GM23338 (cell line): ENCODE measurements at regions not wholly inside any gene's neighbourhood (a gene's known extent, or its start where the extent isn't known, plus 50 kb on each side); places are given as distances from the start of the nearest gene placed in this dataset.

Source experiments
- ATAC-seq: fragments of 200-7000 bp; cut with Tn5 transposase; 3 replicates; pipeline ENCODE4 v1.9.1; 2020
- DNase-seq: peaks from one replicate; pipeline ENCODE4 v3.0.0-alpha.2; 2015; ENCODE audit warnings: low spot score
- H2AFZ ChIP-seq: fragments of 200-600 bp; sonication (generic); 2 replicates; pipeline ENCODE4 v1.8.0; 2016; ENCODE audit warnings: antibody characterized with exemption, mild to moderate bottlenecking, moderate library complexity
- H3F3A ChIP-seq: fragments of 200-600 bp; sonication (generic); replicated peaks from 2 replicates; pipeline ENCODE4 v1.8.0; 2017; ENCODE audit warnings: antibody characterized with exemption, mixed run types, low read depth
- H3K27ac ChIP-seq: fragments of 200-600 bp; sonication (generic); 2 replicates; pipeline ENCODE4 v1.6.1; 2016; ENCODE audit warnings: low read depth
- H3K27me3 ChIP-seq: fragments of 200-600 bp; sonication (generic); 2 replicates; pipeline ENCODE4 v1.8.0; 2016; ENCODE audit warnings: mild to moderate bottlenecking, mixed run types, moderate library complexity; ENCODE audit not compliant: insufficient read depth
- H3K36me3 ChIP-seq: fragments of 200-600 bp; sonication (generic); 2 replicates; pipeline ENCODE4 v1.8.0; 2016; ENCODE audit warnings: mild to moderate bottlenecking; ENCODE audit not compliant: insufficient read depth
- H3K4me1 ChIP-seq: fragments of 200-600 bp; sonication (generic); 2 replicates; pipeline ENCODE4 v1.8.0; 2016; ENCODE audit warnings: mild to moderate bottlenecking, moderate library complexity; ENCODE audit not compliant: insufficient read depth
- H3K4me2 ChIP-seq: fragments of 200-600 bp; sonication (generic); 2 replicates; pipeline ENCODE4 v1.7.1; 2017; ENCODE audit warnings: mixed run types
- H3K4me3 ChIP-seq: fragments of 200-600 bp; sonication (generic); 2 replicates; pipeline ENCODE4 v1.6.1; 2016; ENCODE audit warnings: mixed run types
- H3K79me2 ChIP-seq: fragments of 200-600 bp; sonication (generic); replicated peaks from 2 replicates; pipeline ENCODE4 v1.8.0; 2017; ENCODE audit warnings: mild to moderate bottlenecking; ENCODE audit not compliant: insufficient read depth
- H3K9me2 ChIP-seq: fragments of 200-600 bp; sonication (generic); 2 replicates; pipeline ENCODE4 v1.8.0; 2017; ENCODE audit not compliant: insufficient read depth
- H4K20me1 ChIP-seq: fragments of 200-600 bp; sonication (generic); replicated peaks from 2 replicates; pipeline ENCODE4 v1.8.0; 2017; ENCODE audit warnings: mild to moderate bottlenecking; ENCODE audit not compliant: insufficient read depth
- H3K27ac Mint-ChIP-seq: 2 replicates; pipeline ENCODE4 v1.8.0; 2020; ENCODE audit warnings: inconsistent platforms, mild to moderate bottlenecking, moderate library complexity, mixed read lengths
- H3K27me3 Mint-ChIP-seq: 3 replicates; pipeline ENCODE4 v1.8.0; 2022; ENCODE audit warnings: low read depth, mild to moderate bottlenecking, moderate library complexity, mixed read lengths, inconsistent platforms; ENCODE audit not compliant: insufficient read depth, poor library complexity
- H3K36me3 Mint-ChIP-seq: 3 replicates; pipeline ENCODE4 v1.8.0; 2021; ENCODE audit warnings: low read depth, mild to moderate bottlenecking, inconsistent platforms, moderate library complexity, mixed read lengths
- H3K4me1 Mint-ChIP-seq: 3 replicates; pipeline ENCODE4 v1.8.0; 2020; ENCODE audit warnings: mild to moderate bottlenecking, inconsistent platforms, mixed read lengths
- H3K4me3 Mint-ChIP-seq: 3 replicates; pipeline ENCODE4 v1.8.0; 2021; ENCODE audit warnings: moderate library complexity, mild to moderate bottlenecking, inconsistent platforms, mixed read lengths
- H3K9me3 Mint-ChIP-seq: 3 replicates; pipeline ENCODE4 v1.8.0; 2020; ENCODE audit warnings: moderate library complexity, mild to moderate bottlenecking, inconsistent platforms, mixed read lengths
- CREB1 ChIP-seq: fragments of 250-450 bp; sonication (Bioruptor Pico); IDR thresholded peaks from 2 replicates; pipeline ENCODE4 v1.5.0; 2020; ENCODE audit warnings: low read depth, mild to moderate bottlenecking, moderate library complexity
- CTCF ChIP-seq, 2 experiments: fragments of 200-600 bp in 1 of 2; sonication (generic) in 1 of 2; conservative IDR thresholded peaks; 2 replicates each; pipeline versions ENCODE4 v1.5.1 to v1.6.1; 2016 to 2017; ENCODE audit warnings: antibody characterized with exemption in 2 of 2, low read depth in 2 of 2, mild to moderate bottlenecking in 2 of 2, moderate library complexity in 1 of 2
- EZH2 ChIP-seq: fragments of 200-600 bp; sonication (generic); IDR thresholded peaks from one replicate; pipeline ENCODE4 v1.8.0; 2017; ENCODE audit warnings: antibody characterized with exemption, mild to moderate bottlenecking, low read depth; ENCODE audit not compliant: unreplicated experiment
- EZH2phosphoT487 ChIP-seq: fragments of 200-600 bp; sonication (generic); IDR thresholded peaks from one replicate; pipeline ENCODE4 v1.8.1; 2018; ENCODE audit warnings: antibody characterized with exemption; ENCODE audit not compliant: unreplicated experiment
- JUNB ChIP-seq: IDR thresholded peaks from one replicate; pipeline ENCODE4 v1.6.1; 2016; ENCODE audit warnings: antibody characterized with exemption; ENCODE audit not compliant: unreplicated experiment
- NANOG ChIP-seq: IDR thresholded peaks from 2 replicates; pipeline ENCODE4 v1.6.1; 2016; ENCODE audit warnings: antibody characterized with exemption, borderline replicate concordance
- POLR2AphosphoS5 ChIP-seq: IDR thresholded peaks from 2 replicates; pipeline ENCODE4 v1.6.1; 2016; ENCODE audit warnings: antibody characterized with exemption, low read depth
- STAT1 ChIP-seq: IDR thresholded peaks from one replicate; pipeline ENCODE4 v1.6.1; 2016; ENCODE audit warnings: antibody characterized with exemption; ENCODE audit not compliant: unreplicated experiment
- ZNF114 ChIP-seq: fragments of 250-450 bp; sonication (Bioruptor Pico); IDR thresholded peaks from 2 replicates; pipeline ENCODE4 v1.5.0; 2020; ENCODE audit warnings: mild to moderate bottlenecking, moderate library complexity
- ZNF331 ChIP-seq: fragments of 250-450 bp; sonication (Bioruptor Pico); IDR thresholded peaks from 2 replicates; pipeline ENCODE4 v1.5.0; 2020; ENCODE audit warnings: low read depth, mild to moderate bottlenecking, moderate library complexity
- TF ChIP-seq, protein P1 (sequence below): IDR thresholded peaks from one replicate; pipeline ENCODE4 v1.6.1; 2018; ENCODE audit warnings: antibody characterized with exemption; ENCODE audit not compliant: unreplicated experiment
- TF ChIP-seq, protein P2 (sequence below): IDR thresholded peaks from 2 replicates; pipeline ENCODE4 v1.6.1; 2016; ENCODE audit warnings: antibody characterized with exemption
- TF ChIP-seq, protein P3 (sequence below): fragments of 250-450 bp; sonication (Bioruptor Pico); IDR thresholded peaks from 2 replicates; pipeline ENCODE4 v1.5.0; 2020; ENCODE audit warnings: mild to moderate bottlenecking, moderate library complexity

DNA sequence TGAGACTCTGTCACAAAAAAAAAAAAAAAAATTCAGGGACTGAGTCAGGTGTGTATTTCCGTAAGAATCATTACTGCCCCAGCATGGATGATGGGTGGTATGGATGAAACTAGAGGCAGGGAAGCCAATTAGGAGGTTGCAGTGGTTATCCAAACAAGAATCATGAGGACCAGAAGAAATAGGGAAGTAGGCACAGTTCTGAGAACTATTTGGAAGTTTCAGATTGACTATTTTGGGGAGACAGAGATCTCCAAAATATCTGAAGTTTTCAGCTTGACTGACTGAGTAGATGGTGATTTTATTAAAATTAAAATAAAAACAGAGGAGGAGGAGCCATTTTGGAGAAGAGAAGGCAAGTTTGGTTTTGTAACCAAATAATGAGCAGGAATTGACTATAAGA is 119.4 kb upstream of the NRBF2 start:
- no peak for DNase-seq
- H3K4me1 Mint-ChIP-seq = no peaks in the 10 kb centered on the region
- H3K9me3 Mint-ChIP-seq = no peaks in the 10 kb centered on the region; the same call in 2 of the 3 replicates
- no peak overlapping the region for H3K27ac Mint-ChIP-seq
- no peak overlapping the region for H3K4me3 Mint-ChIP-seq
- Histone ChIP-seq H3K9me2 (no peaks in the 10 kb centered on the region), H2AFZ (no peak overlapping the region), H3K4me1 (no peaks in the 10 kb centered on the region), H3K36me3 (no peaks in the 10 kb centered on the region), H3K79me2 (no peaks in the 10 kb centered on the region), H3F3A (no peaks in the 10 kb centered on the region), H3K27ac (no peak overlapping the region), H3K4me2 (no peak overlapping the region), H3K4me3 (no peak overlapping the region), H3K27me3 (no peaks in the 10 kb centered on the region), H4K20me1 (no peaks in the 10 kb centered on the region)
- H3K27me3 Mint-ChIP-seq = no peaks in the 10 kb centered on the region
- TF ChIP-seq JUNB (no peak), EZH2phosphoT487 (no peak), ZNF114 (CRISPR knock-in tag) (no peak), EZH2 (no peak), STAT1 (no peak), POLR2AphosphoS5 (no peak), ZNF331 (CRISPR knock-in tag) (no peak), CTCF (conservative IDR thresholded peaks at IDR 0.05; ENCODE audit: low read depth in 2 of 2) (no peak), CREB1 (CRISPR knock-in tag) (no peak), NANOG (no peak)
- TF ChIP-seq, protein P1, sequence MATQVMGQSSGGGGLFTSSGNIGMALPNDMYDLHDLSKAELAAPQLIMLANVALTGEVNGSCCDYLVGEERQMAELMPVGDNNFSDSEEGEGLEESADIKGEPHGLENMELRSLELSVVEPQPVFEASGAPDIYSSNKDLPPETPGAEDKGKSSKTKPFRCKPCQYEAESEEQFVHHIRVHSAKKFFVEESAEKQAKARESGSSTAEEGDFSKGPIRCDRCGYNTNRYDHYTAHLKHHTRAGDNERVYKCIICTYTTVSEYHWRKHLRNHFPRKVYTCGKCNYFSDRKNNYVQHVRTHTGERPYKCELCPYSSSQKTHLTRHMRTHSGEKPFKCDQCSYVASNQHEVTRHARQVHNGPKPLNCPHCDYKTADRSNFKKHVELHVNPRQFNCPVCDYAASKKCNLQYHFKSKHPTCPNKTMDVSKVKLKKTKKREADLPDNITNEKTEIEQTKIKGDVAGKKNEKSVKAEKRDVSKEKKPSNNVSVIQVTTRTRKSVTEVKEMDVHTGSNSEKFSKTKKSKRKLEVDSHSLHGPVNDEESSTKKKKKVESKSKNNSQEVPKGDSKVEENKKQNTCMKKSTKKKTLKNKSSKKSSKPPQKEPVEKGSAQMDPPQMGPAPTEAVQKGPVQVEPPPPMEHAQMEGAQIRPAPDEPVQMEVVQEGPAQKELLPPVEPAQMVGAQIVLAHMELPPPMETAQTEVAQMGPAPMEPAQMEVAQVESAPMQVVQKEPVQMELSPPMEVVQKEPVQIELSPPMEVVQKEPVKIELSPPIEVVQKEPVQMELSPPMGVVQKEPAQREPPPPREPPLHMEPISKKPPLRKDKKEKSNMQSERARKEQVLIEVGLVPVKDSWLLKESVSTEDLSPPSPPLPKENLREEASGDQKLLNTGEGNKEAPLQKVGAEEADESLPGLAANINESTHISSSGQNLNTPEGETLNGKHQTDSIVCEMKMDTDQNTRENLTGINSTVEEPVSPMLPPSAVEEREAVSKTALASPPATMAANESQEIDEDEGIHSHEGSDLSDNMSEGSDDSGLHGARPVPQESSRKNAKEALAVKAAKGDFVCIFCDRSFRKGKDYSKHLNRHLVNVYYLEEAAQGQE = no peak
- TF ChIP-seq, protein P2, sequence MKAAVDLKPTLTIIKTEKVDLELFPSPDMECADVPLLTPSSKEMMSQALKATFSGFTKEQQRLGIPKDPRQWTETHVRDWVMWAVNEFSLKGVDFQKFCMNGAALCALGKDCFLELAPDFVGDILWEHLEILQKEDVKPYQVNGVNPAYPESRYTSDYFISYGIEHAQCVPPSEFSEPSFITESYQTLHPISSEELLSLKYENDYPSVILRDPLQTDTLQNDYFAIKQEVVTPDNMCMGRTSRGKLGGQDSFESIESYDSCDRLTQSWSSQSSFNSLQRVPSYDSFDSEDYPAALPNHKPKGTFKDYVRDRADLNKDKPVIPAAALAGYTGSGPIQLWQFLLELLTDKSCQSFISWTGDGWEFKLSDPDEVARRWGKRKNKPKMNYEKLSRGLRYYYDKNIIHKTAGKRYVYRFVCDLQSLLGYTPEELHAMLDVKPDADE = no peak
- TF ChIP-seq, protein P3, sequence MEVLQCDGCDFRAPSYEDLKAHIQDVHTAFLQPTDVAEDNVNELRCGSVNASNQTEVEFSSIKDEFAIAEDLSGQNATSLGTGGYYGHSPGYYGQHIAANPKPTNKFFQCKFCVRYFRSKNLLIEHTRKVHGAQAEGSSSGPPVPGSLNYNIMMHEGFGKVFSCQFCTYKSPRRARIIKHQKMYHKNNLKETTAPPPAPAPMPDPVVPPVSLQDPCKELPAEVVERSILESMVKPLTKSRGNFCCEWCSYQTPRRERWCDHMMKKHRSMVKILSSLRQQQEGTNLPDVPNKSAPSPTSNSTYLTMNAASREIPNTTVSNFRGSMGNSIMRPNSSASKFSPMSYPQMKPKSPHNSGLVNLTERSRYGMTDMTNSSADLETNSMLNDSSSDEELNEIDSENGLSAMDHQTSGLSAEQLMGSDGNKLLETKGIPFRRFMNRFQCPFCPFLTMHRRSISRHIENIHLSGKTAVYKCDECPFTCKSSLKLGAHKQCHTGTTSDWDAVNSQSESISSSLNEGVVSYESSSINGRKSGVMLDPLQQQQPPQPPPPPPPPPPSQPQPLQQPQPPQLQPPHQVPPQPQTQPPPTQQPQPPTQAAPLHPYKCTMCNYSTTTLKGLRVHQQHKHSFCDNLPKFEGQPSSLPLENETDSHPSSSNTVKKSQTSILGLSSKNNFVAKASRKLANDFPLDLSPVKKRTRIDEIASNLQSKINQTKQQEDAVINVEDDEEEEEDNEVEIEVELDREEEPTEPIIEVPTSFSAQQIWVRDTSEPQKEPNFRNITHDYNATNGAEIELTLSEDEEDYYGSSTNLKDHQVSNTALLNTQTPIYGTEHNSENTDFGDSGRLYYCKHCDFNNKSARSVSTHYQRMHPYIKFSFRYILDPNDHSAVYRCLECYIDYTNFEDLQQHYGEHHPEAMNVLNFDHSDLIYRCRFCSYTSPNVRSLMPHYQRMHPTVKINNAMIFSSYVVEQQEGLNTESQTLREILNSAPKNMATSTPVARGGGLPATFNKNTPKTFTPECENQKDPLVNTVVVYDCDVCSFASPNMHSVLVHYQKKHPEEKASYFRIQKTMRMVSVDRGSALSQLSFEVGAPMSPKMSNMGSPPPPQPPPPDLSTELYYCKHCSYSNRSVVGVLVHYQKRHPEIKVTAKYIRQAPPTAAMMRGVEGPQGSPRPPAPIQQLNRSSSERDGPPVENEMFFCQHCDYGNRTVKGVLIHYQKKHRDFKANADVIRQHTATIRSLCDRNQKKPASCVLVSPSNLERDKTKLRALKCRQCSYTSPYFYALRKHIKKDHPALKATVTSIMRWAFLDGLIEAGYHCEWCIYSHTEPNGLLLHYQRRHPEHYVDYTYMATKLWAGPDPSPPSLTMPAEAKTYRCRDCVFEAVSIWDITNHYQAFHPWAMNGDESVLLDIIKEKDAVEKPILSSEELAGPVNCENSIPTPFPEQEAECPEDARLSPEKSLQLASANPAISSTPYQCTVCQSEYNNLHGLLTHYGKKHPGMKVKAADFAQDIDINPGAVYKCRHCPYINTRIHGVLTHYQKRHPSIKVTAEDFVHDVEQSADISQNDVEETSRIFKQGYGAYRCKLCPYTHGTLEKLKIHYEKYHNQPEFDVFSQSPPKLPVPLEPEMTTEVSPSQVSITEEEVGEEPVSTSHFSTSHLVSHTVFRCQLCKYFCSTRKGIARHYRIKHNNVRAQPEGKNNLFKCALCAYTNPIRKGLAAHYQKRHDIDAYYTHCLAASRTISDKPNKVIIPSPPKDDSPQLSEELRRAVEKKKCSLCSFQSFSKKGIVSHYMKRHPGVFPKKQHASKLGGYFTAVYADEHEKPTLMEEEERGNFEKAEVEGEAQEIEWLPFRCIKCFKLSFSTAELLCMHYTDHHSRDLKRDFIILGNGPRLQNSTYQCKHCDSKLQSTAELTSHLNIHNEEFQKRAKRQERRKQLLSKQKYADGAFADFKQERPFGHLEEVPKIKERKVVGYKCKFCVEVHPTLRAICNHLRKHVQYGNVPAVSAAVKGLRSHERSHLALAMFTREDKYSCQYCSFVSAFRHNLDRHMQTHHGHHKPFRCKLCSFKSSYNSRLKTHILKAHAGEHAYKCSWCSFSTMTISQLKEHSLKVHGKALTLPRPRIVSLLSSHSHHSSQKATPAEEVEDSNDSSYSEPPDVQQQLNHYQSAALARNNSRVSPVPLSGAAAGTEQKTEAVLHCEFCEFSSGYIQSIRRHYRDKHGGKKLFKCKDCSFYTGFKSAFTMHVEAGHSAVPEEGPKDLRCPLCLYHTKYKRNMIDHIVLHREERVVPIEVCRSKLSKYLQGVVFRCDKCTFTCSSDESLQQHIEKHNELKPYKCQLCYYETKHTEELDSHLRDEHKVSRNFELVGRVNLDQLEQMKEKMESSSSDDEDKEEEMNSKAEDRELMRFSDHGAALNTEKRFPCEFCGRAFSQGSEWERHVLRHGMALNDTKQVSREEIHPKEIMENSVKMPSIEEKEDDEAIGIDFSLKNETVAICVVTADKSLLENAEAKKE (CRISPR knock-in tag) = no peak
- ATAC-seq = no peak
- no peaks in the 10 kb centered on the region for H3K36me3 Mint-ChIP-seq
